Brain microvascular endothelial cell (primary cell): ENCODE measurements at regions not wholly inside any gene's neighbourhood (a gene's known extent, or its start where the extent isn't known, plus 50 kb on each side); places are given as distances from the start of the nearest gene placed in this dataset.
A peak's percentile ranks its signal among the peaks of the same experiment; 100 is the strongest.

Experiments used
- DNase-seq: peaks from one replicate; pipeline ENCODE4 v3.0.0-alpha.2; 2020
- H3K27ac ChIP-seq: fragments of 250-450 bp; sonication (Bioruptor Pico); 2 replicates; pipeline ENCODE4 v1.5.1; 2020; ENCODE audit warnings: mild to moderate bottlenecking, moderate library complexity
- H3K27me3 ChIP-seq: fragments of 250-450 bp; sonication (Bioruptor Pico); replicated peaks from 2 replicates; pipeline ENCODE4 v1.5.1; 2020; ENCODE audit warnings: mild to moderate bottlenecking
- H3K36me3 ChIP-seq: fragments of 250-450 bp; sonication (Bioruptor Pico); replicated peaks from 2 replicates; pipeline ENCODE4 v1.5.1; 2020; ENCODE audit warnings: mild to moderate bottlenecking
- H3K4me3 ChIP-seq: 2 replicates; pipeline ENCODE4 v1.5.1; 2011; ENCODE audit warnings: low read depth, mild to moderate bottlenecking, control low read depth, low read length, moderate library complexity
- CTCF ChIP-seq: IDR thresholded peaks from 2 replicates; pipeline ENCODE4 v1.5.1; 2011; ENCODE audit warnings: low read depth, mild to moderate bottlenecking, moderate library complexity, low read length, control low read depth, inconsistent platforms; ENCODE audit errors: missing control alignments
- in situ Hi-C: cut with HindIII; loops from 2 replicates; pipeline ENCODE4 v1.10.0; 2017; ENCODE audit warnings: low sequenced_read_pairs, low pct_ligation_motif_present

- DNase-seq = no peak
- H3K4me3 ChIP-seq = no peak overlapping the region
- H3K36me3 ChIP-seq = no peaks in the 10 kb centered on the region
- no peaks in the 10 kb centered on the region for H3K27me3 ChIP-seq
- in situ Hi-C loops = no loop called here
- no peak overlapping the region for H3K27ac ChIP-seq
- TF ChIP-seq CTCF = no peak
Observed at GRCh38 chr5:60184606-60185005, 291.1 kb upstream of the PDE4D start.

GRCh38 chr5:60183881-60184280, 290.4 kb upstream of the PDE4D start:
- no peak for DNase-seq
- no peak overlapping the region for H3K4me3 ChIP-seq
- H3K27me3 ChIP-seq = no peaks in the 10 kb centered on the region
- H3K27ac ChIP-seq = no peak overlapping the region
- no peaks in the 10 kb centered on the region for H3K36me3 ChIP-seq
- in situ Hi-C loops = no loop called here
- no peak for TF ChIP-seq CTCF

- H3K27me3 ChIP-seq = no peaks in the 10 kb centered on the region
- no peak overlapping the region for H3K4me3 ChIP-seq
- TF ChIP-seq CTCF = no peak
- in situ Hi-C loops = no loop called here
- no peaks in the 10 kb centered on the region for H3K36me3 ChIP-seq
- DNase-seq = no peak
- no peak overlapping the region for H3K27ac ChIP-seq
Observed at GRCh38 chr5:60178101-60178500, 284.6 kb upstream of the PDE4D start.

GRCh38 chr5:60177596-60177995, 284.1 kb upstream of the PDE4D start:
- Histone ChIP-seq H3K36me3 (no peaks in the 10 kb centered on the region), H3K4me3 (no peak overlapping the region), H3K27me3 (no peaks in the 10 kb centered on the region), H3K27ac (no peak overlapping the region)
- in situ Hi-C loops = no loop called here
- TF ChIP-seq CTCF = no peak
- DNase-seq = peak; percentile 46

- H3K4me3 ChIP-seq = no peak overlapping the region
- H3K27ac ChIP-seq = no peak overlapping the region
- H3K27me3 ChIP-seq = no peaks in the 10 kb centered on the region
- in situ Hi-C loops = no loop called here
- no peaks in the 10 kb centered on the region for H3K36me3 ChIP-seq
- no peak for DNase-seq
- TF ChIP-seq CTCF = no peak
Observed at GRCh38 chr5:60173667-60174066, 280.1 kb upstream of the PDE4D start.

- in situ Hi-C loops = no loop called here
- no peak overlapping the region for H3K27ac ChIP-seq
- no peaks in the 10 kb centered on the region for H3K36me3 ChIP-seq
- peak; percentile 14 for DNase-seq
- no peak for TF ChIP-seq CTCF
- no peak overlapping the region for H3K4me3 ChIP-seq
- no peaks in the 10 kb centered on the region for H3K27me3 ChIP-seq
Observed at GRCh38 chr5:60163762-60164161, 270.2 kb upstream of the PDE4D start.
